Tibial nerve (tissue), 4 donors: ENCODE measurements at regions not wholly inside any gene's neighbourhood (a gene's known extent, or its start where the extent isn't known, plus 50 kb on each side); places are given as distances from the start of the nearest gene placed in this dataset.

ENCODE experiments used
- CTCF ChIP-seq, 5 experiments: fragments of 200-600 bp in 3 of 5; fragments of 450-650 bp in 2 of 5; sonication (generic) in 3 of 5; IDR thresholded peaks; one replicate each; pipeline ENCODE4 v1.5.1; 2016 to 2019; ENCODE audit warnings: antibody characterized with exemption in 5 of 5, mild to moderate bottlenecking in 3 of 5, moderate library complexity in 2 of 5
- EP300 ChIP-seq, 2 donors: sonication (generic); formaldehyde crosslinking; IDR thresholded peaks; one replicate each; pipeline ENCODE4 v1.6.1; 2017; ENCODE audit warnings: antibody characterized with exemption in 2 of 2, mild to moderate bottlenecking in 1 of 2
- POLR2A ChIP-seq, 2 donors: fragments of 450-650 bp; IDR thresholded peaks; one replicate each; pipeline ENCODE4 v1.6.1; 2017; ENCODE audit warnings: antibody characterized with exemption in 2 of 2, mild to moderate bottlenecking in 2 of 2, moderate library complexity in 2 of 2

- TF ChIP-seq CTCF (IDR thresholded peaks at IDR 0.05) (no peak), POLR2A (IDR thresholded peaks at IDR 0.05) (no peak), EP300 (IDR thresholded peaks at IDR 0.05) (peak in 1 of 2 donors; percentile 63)
Measured at GRCh38 chr20:50348096-50348495, 157.5 kb downstream of the CEBPB start.
